IMR-90 (cell line): ENCODE measurements at regions not wholly inside any gene's neighbourhood (a gene's known extent, or its start where the extent isn't known, plus 50 kb on each side); places are given as distances from the start of the nearest gene placed in this dataset.

ENCODE experiments used
- ATAC-seq: fragments of 200-7000 bp; cut with Tn5 transposase; 2 replicates; pipeline ENCODE4 v1.9.1; 2020; ENCODE audit warnings: low read depth, mild to moderate bottlenecking, moderate library complexity
- BruUV-seq: library from RNA; stranded (reverse); fragments of 400-500 nt; replicated peaks from 2 replicates; lab custom pipeline; 2021; lab: Mats Ljungman, UMichigan
- CTCF ChIA-PET: fragments of 300-600 bp; formaldehyde crosslinking; extraction: SDS; loops from one replicate; lab custom pipeline; 2021; ENCODE audit warnings: antibody characterized with exemption; lab: Yijun Ruan, JAX
- POLR2A ChIA-PET: fragments of 300-600 bp; sonication (Branson Sonifier 250); formaldehyde crosslinking; loops from one replicate; lab custom pipeline; 2022; ENCODE audit warnings: antibody characterized with exemption; ENCODE audit not compliant: unreplicated experiment; lab: Charles Lee
- DNase-seq: peaks from one replicate; pipeline ENCODE4 v3.0.0; 2013
- H2AFZ ChIP-seq: replicated peaks from 2 replicates; pipeline ENCODE3; 2013; ENCODE audit warnings: low read length, mild to moderate bottlenecking; ENCODE audit not compliant: poor library complexity
- H2AK5ac ChIP-seq: 2 replicates; pipeline ENCODE4 v1.6.1; 2013; ENCODE audit warnings: low read depth, low read length, inconsistent platforms
- H2AK9ac ChIP-seq: replicated peaks from 2 replicates; pipeline ENCODE3; 2013; ENCODE audit warnings: mild to moderate bottlenecking, low read depth, low read length, moderate library complexity; ENCODE audit not compliant: poor library complexity
- H2BK120ac ChIP-seq: 2 replicates; pipeline ENCODE4 v1.6.1; 2013; ENCODE audit warnings: low read depth, low read length, inconsistent platforms
- H2BK15ac ChIP-seq: 3 replicates; pipeline ENCODE4 v1.6.1; 2013; ENCODE audit warnings: low read depth, low read length, inconsistent platforms
- H2BK20ac ChIP-seq: 2 replicates; pipeline ENCODE4 v1.6.1; 2013; ENCODE audit warnings: low read depth, mild to moderate bottlenecking, inconsistent platforms, low read length, moderate library complexity
- H2BK5ac ChIP-seq: 2 replicates; pipeline ENCODE4 v1.6.1; 2013; ENCODE audit warnings: mild to moderate bottlenecking, low read depth, low read length, inconsistent platforms; ENCODE audit not compliant: poor library complexity, severe bottlenecking
- H3K14ac ChIP-seq: replicated peaks from 2 replicates; pipeline ENCODE4 v1.6.1; 2013; ENCODE audit warnings: low read depth, low read length, inconsistent platforms
- H3K18ac ChIP-seq: 2 replicates; pipeline ENCODE4 v1.6.1; 2013; ENCODE audit warnings: low read depth, low read length, control low read depth
- H3K23ac ChIP-seq: 2 replicates; pipeline ENCODE4 v1.6.1; 2013; ENCODE audit warnings: low read depth, low read length, inconsistent platforms
- H3K27ac ChIP-seq: 2 replicates; pipeline ENCODE4 v1.5.1; 2013; ENCODE audit warnings: mild to moderate bottlenecking, control low read depth, low read length; ENCODE audit not compliant: insufficient read depth
- H3K27me3 ChIP-seq: 2 replicates; pipeline ENCODE4 v1.6.1; 2013; ENCODE audit warnings: low read length; ENCODE audit not compliant: control insufficient read depth, insufficient read depth
- H3K36me3 ChIP-seq: 2 replicates; pipeline ENCODE4 v1.6.1; 2013; ENCODE audit warnings: low read length, mixed read lengths; ENCODE audit not compliant: control insufficient read depth, insufficient read depth
- H3K4ac ChIP-seq: 2 replicates; pipeline ENCODE4 v1.6.1; 2013; ENCODE audit warnings: low read depth, low read length, inconsistent platforms
- H3K4me1 ChIP-seq: 2 replicates; pipeline ENCODE4 v1.6.1; 2013; ENCODE audit warnings: low read length, mixed read lengths; ENCODE audit not compliant: control insufficient read depth, insufficient read depth
- H3K4me2 ChIP-seq: 2 replicates; pipeline ENCODE4 v1.6.1; 2013; ENCODE audit warnings: low read depth, mild to moderate bottlenecking, control low read depth, low read length, moderate library complexity
- H3K4me3 ChIP-seq: 2 replicates; pipeline ENCODE4 v1.5.1; 2013; ENCODE audit warnings: low read depth, mild to moderate bottlenecking, control low read depth, low read length, moderate library complexity; ENCODE audit not compliant: insufficient read depth
- H3K56ac ChIP-seq: 2 replicates; pipeline ENCODE4 v1.6.1; 2013; ENCODE audit warnings: low read length, inconsistent platforms; ENCODE audit not compliant: insufficient read depth; ENCODE audit errors: extremely low read depth
- H3K79me1 ChIP-seq, 2 experiments: 2 replicates each; pipeline ENCODE4 v1.6.1; 2013; ENCODE audit warnings: low read length in 2 of 2, inconsistent platforms in 1 of 2, low read depth in 1 of 2
- H3K9ac ChIP-seq: 2 replicates; pipeline ENCODE4 v1.6.1; 2013; ENCODE audit warnings: low read depth, low read length, control low read depth
- H3K9me1 ChIP-seq: 2 replicates; pipeline ENCODE4 v1.6.1; 2013; ENCODE audit warnings: low read length, inconsistent platforms; ENCODE audit not compliant: insufficient read depth
- H3K9me3 ChIP-seq: 2 replicates; pipeline ENCODE4 v1.6.1; 2013; ENCODE audit warnings: low read length; ENCODE audit not compliant: control insufficient read depth, insufficient read depth
- H4K20me1 ChIP-seq: 2 replicates; pipeline ENCODE4 v1.6.1; 2013; ENCODE audit warnings: low read length, inconsistent platforms; ENCODE audit not compliant: insufficient read depth
- H4K5ac ChIP-seq: 2 replicates; pipeline ENCODE4 v1.6.1; 2013; ENCODE audit warnings: mild to moderate bottlenecking, low read depth, low read length, control low read depth
- H4K8ac ChIP-seq, 2 experiments: 2 replicates each; pipeline ENCODE4 v1.6.1; 2013; ENCODE audit warnings: low read depth in 2 of 2, low read length in 2 of 2, control low read depth in 1 of 2, inconsistent platforms in 1 of 2
- H4K91ac ChIP-seq: 2 replicates; pipeline ENCODE4 v1.6.1; 2013; ENCODE audit warnings: low read depth, low read length, inconsistent platforms; ENCODE audit not compliant: insufficient read depth
- CEBPB ChIP-seq: IDR thresholded peaks from 2 replicates; pipeline ENCODE4 v1.6.1; 2012; ENCODE audit warnings: low read depth, low read length, improper control_type of control experiment
- CHD1 ChIP-seq: IDR thresholded peaks from 2 replicates; pipeline ENCODE4 v1.6.1; 2012; ENCODE audit warnings: low read depth, low read length, improper control_type of control experiment
- FOS ChIP-seq: fragments of 150-350 bp; IDR thresholded peaks from 2 replicates; pipeline ENCODE4 v1.6.1; 2016; ENCODE audit warnings: low read depth, low read length
- MAFK ChIP-seq: IDR thresholded peaks from 2 replicates; pipeline ENCODE4 v1.6.1; 2012; ENCODE audit warnings: low read depth, low read length, improper control_type of control experiment
- MAZ ChIP-seq: IDR thresholded peaks from 2 replicates; pipeline ENCODE4 v1.6.1; 2012; ENCODE audit warnings: low read depth, mild to moderate bottlenecking, low read length, improper control_type of control experiment, moderate library complexity, borderline replicate concordance
- MXI1 ChIP-seq: IDR thresholded peaks from 2 replicates; pipeline ENCODE4 v1.6.1; 2012; ENCODE audit warnings: low read depth, mild to moderate bottlenecking, low read length, moderate library complexity, borderline replicate concordance
- POLR2A ChIP-seq: IDR thresholded peaks from 2 replicates; pipeline ENCODE4 v1.6.1; 2012; ENCODE audit warnings: mild to moderate bottlenecking, low read depth, low read length
- WGBS, 2 experiments: methylation state at CpG; one replicate each; pipeline versions ENCODE4 v1.1.5 to v1.1.7; 2013; ENCODE audit warnings: missing lambda C conversion rate in 2 of 2; ENCODE audit not compliant: insufficient read length in 1 of 2; ENCODE audit errors: extremely low coverage in 2 of 2; 5-methylcytosine and 5-hydroxymethylcytosine counted together
- dilution Hi-C: fragments of 300-500 bp; cut with HindIII; formaldehyde crosslinking; loops from one replicate; pipeline ENCODE4 v1.14.3; 2018; ENCODE audit warnings: low sequenced_read_pairs; ENCODE audit not compliant: unreplicated experiment
- in situ Hi-C: fragments of 300-500 bp; cut with MboI; formaldehyde crosslinking; loops from 3 replicates; pipeline ENCODE4 v1.14.3; 2019; ENCODE audit warnings: low sequenced_read_pairs, inconsistent platforms, mixed read lengths
- intact Hi-C: fragments of 100-400 bp; cut with micrococcal nuclease; formaldehyde crosslinking; loops from 2 replicates; pipeline ENCODE4 v1.10.0; 2022
- TF ChIP-seq, protein P1 (sequence below): conservative IDR thresholded peaks from 2 replicates; pipeline ENCODE4 v1.5.1; 2012; ENCODE audit warnings: mild to moderate bottlenecking, low read depth, low read length, improper control_type of control experiment

DNA sequence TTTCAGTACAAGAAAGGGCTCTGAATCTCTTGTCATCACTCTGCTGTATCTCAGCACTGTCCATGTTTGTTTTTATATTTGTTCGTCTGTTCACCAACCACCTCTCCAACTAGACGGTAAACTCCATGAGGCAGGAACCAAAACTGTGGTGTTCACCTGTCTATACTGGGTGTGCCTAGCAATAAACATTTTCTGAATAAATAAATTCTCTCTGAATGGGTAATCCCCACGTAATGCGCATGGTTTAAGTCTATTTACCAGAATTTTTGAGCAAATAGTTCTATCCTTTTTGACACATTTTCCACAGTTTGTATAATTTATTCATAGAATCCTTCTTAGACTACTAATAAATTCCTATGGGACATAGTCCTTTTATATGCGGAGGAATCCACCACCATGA lies 400.6 kb upstream of the CFAP20DC start:
- in situ Hi-C loops = no loop called here

More for the DNA sequence above, 400.6 kb upstream of the CFAP20DC start:
- H2BK5ac ChIP-seq = no peak overlapping the region
- POLR2A ChIA-PET = no interaction called here
- H3K23ac ChIP-seq = no peak overlapping the region
- H2BK120ac ChIP-seq = no peak overlapping the region
- no peaks in the 10 kb centered on the region for H4K20me1 ChIP-seq
- ATAC-seq (no peak), DNase-seq (no peak)
- no peak overlapping the region for H2BK15ac ChIP-seq
- no peaks in the 10 kb centered on the region for H3K9me3 ChIP-seq
- no peak overlapping the region for H4K5ac ChIP-seq
- H3K56ac ChIP-seq = no peak overlapping the region
- no peak overlapping the region for H3K4me2 ChIP-seq
- dilution Hi-C loops = no loop called here
- no peaks in the 10 kb centered on the region for H3K27me3 ChIP-seq
- H2AFZ ChIP-seq = no peak overlapping the region
- no peak overlapping the region for H2AK9ac ChIP-seq
- no peak overlapping the region for H2BK20ac ChIP-seq
- no peak overlapping the region for H3K27ac ChIP-seq
- no CpG with 5 or more reads among the region's 5 CpGs for WGBS, 2 experiments
- CTCF ChIA-PET = no interaction called here
- no TSS peak for BruUV-seq
- H3K4me1 ChIP-seq = peaks cover 3% of the 10 kb centered on the region; the same call in 1 of the 2 replicates
- H3K4me3 ChIP-seq = no peak overlapping the region
- no peak for TF ChIP-seq MAFK
- TF ChIP-seq POLR2A = no peak
- TF ChIP-seq CEBPB = no peak
- no peak for TF ChIP-seq MAZ
- TF ChIP-seq MXI1 = no peak
- TF ChIP-seq CHD1 = no peak
- TF ChIP-seq FOS = no peak
- TF ChIP-seq, protein P1, sequence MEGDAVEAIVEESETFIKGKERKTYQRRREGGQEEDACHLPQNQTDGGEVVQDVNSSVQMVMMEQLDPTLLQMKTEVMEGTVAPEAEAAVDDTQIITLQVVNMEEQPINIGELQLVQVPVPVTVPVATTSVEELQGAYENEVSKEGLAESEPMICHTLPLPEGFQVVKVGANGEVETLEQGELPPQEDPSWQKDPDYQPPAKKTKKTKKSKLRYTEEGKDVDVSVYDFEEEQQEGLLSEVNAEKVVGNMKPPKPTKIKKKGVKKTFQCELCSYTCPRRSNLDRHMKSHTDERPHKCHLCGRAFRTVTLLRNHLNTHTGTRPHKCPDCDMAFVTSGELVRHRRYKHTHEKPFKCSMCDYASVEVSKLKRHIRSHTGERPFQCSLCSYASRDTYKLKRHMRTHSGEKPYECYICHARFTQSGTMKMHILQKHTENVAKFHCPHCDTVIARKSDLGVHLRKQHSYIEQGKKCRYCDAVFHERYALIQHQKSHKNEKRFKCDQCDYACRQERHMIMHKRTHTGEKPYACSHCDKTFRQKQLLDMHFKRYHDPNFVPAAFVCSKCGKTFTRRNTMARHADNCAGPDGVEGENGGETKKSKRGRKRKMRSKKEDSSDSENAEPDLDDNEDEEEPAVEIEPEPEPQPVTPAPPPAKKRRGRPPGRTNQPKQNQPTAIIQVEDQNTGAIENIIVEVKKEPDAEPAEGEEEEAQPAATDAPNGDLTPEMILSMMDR = no peak
- H3K4ac ChIP-seq = no peak overlapping the region
- H3K36me3 ChIP-seq = no peaks in the 10 kb centered on the region
- no peak overlapping the region for H3K14ac ChIP-seq
- H2AK5ac ChIP-seq = no peak overlapping the region
- H3K9ac ChIP-seq = no peak overlapping the region
- no peak overlapping the region for H4K91ac ChIP-seq
- H3K18ac ChIP-seq = no peak overlapping the region
- peaks cover 8% of the 10 kb centered on the region; the same call in 1 of the 2 replicates for H3K9me1 ChIP-seq
- intact Hi-C loops = no loop called here
- no peak overlapping the region for H4K8ac ChIP-seq
- H3K79me1 ChIP-seq = no peaks in the 10 kb centered on the region
